MM.1S (cell line): ENCODE measurements at regions not wholly inside any gene's neighbourhood (a gene's known extent, or its start where the extent isn't known, plus 50 kb on each side); places are given as distances from the start of the nearest gene placed in this dataset.

Experiments
- DNase-seq: peaks from one replicate; pipeline ENCODE4 v3.0.0-alpha.2; 2015
- H2AFZ ChIP-seq: fragments of 300-600 bp; sonication (generic); 2 replicates; pipeline ENCODE4 v1.6.0; 2016; ENCODE audit warnings: antibody characterized with exemption, low read length
- H3F3A ChIP-seq: fragments of 300-600 bp; sonication (generic); 2 replicates; pipeline ENCODE4 v1.6.1; 2016; ENCODE audit warnings: mild to moderate bottlenecking, antibody characterized with exemption, low read length, moderate library complexity, mixed read lengths; ENCODE audit not compliant: insufficient read depth
- H3K27ac ChIP-seq: fragments of 300-600 bp; sonication (generic); 2 replicates; pipeline ENCODE4 v1.5.1; 2016; ENCODE audit warnings: mild to moderate bottlenecking, low read length
- H3K27me3 ChIP-seq: fragments of 300-600 bp; sonication (generic); replicated peaks from 2 replicates; pipeline ENCODE4 v1.6.0; 2016; ENCODE audit warnings: low read length; ENCODE audit not compliant: insufficient read depth
- H3K36me3 ChIP-seq: fragments of 300-600 bp; sonication (generic); replicated peaks from 2 replicates; pipeline ENCODE4 v1.6.1; 2016; ENCODE audit warnings: mild to moderate bottlenecking, low read length, mixed read lengths; ENCODE audit not compliant: insufficient read depth
- H3K4me1 ChIP-seq: fragments of 300-600 bp; sonication (generic); 2 replicates; pipeline ENCODE4 v1.6.1; 2016; ENCODE audit warnings: low read length, mixed read lengths
- H3K4me2 ChIP-seq: fragments of 300-600 bp; sonication (generic); 2 replicates; pipeline ENCODE4 v1.6.0; 2016; ENCODE audit warnings: low read depth, low read length
- H3K4me3 ChIP-seq: fragments of 300-600 bp; sonication (generic); 2 replicates; pipeline ENCODE4 v1.5.1; 2016; ENCODE audit warnings: low read length, mixed read lengths
- H3K79me2 ChIP-seq: fragments of 300-600 bp; sonication (generic); 2 replicates; pipeline ENCODE4 v1.6.1; 2016; ENCODE audit warnings: mixed run types, low read length, mixed read lengths
- H3K9ac ChIP-seq: fragments of 300-600 bp; sonication (generic); 2 replicates; pipeline ENCODE4 v1.6.1; 2016; ENCODE audit warnings: low read length, mixed read lengths
- H3K9me2 ChIP-seq: fragments of 300-600 bp; sonication (generic); replicated peaks from 2 replicates; pipeline ENCODE4 v1.6.1; 2016; ENCODE audit warnings: mild to moderate bottlenecking, low read length, mixed read lengths; ENCODE audit not compliant: insufficient read depth
- H3K9me3 ChIP-seq: fragments of 300-600 bp; sonication (generic); replicated peaks from 2 replicates; pipeline ENCODE4 v1.6.1; 2016; ENCODE audit warnings: mild to moderate bottlenecking, low read length, mixed read lengths; ENCODE audit not compliant: insufficient read depth
- H4K20me1 ChIP-seq: fragments of 300-600 bp; sonication (generic); 2 replicates; pipeline ENCODE4 v1.6.1; 2016; ENCODE audit warnings: mild to moderate bottlenecking, low read length, moderate library complexity, mixed read lengths; ENCODE audit not compliant: insufficient read depth
- CTCF ChIP-seq: fragments of 300-600 bp; sonication (generic); IDR thresholded peaks from 2 replicates; pipeline ENCODE4 v1.5.1; 2016; ENCODE audit warnings: antibody characterized with exemption, low read length, mixed read lengths
- EZH2 ChIP-seq: fragments of 300-600 bp; sonication (generic); optimal IDR thresholded peaks from 2 replicates; pipeline ENCODE3; 2017; ENCODE audit warnings: low read depth, mild to moderate bottlenecking, antibody characterized with exemption, low read length, mixed read lengths
- EZH2phosphoT487 ChIP-seq: fragments of 300-600 bp; sonication (generic); IDR thresholded peaks from 2 replicates; pipeline ENCODE4 v1.6.1; 2018; ENCODE audit warnings: antibody characterized with exemption, low read length

- Histone ChIP-seq H3K9me3 (no peaks in the 10 kb centered on the region), H3K4me3 (no peak overlapping the region), H3K4me1 (no peaks in the 10 kb centered on the region), H4K20me1 (no peaks in the 10 kb centered on the region), H3K27ac (no peak overlapping the region), H3K4me2 (no peak overlapping the region), H3K36me3 (no peaks in the 10 kb centered on the region), H2AFZ (no peak overlapping the region), H3K27me3 (no peaks in the 10 kb centered on the region), H3F3A (no peaks in the 10 kb centered on the region), H3K9ac (no peak overlapping the region), H3K79me2 (no peaks in the 10 kb centered on the region), H3K9me2 (no peaks in the 10 kb centered on the region)
- TF ChIP-seq EZH2 (no peak), EZH2phosphoT487 (no peak)
- no peak for DNase-seq
Measured at GRCh38 chr9:73799446-73799845, 647.8 kb downstream of the ANXA1 start.

GRCh38 chr9:73805111-73805510, 653.4 kb downstream of the ANXA1 start:
- no peaks in the 10 kb centered on the region for H3K79me2 ChIP-seq
- H4K20me1 ChIP-seq: no peaks in the 10 kb centered on the region
- H3K4me3 ChIP-seq: no peak overlapping the region

GRCh38 chr9:73805853-73806458, 654.3 kb downstream of the ANXA1 start:
- no peak for DNase-seq
- H3K9ac ChIP-seq: no peak overlapping the region
- no peak for TF ChIP-seq EZH2phosphoT487

More at GRCh38 chr9:73805111-73805510, 653.4 kb downstream of the ANXA1 start:
- H3K27ac ChIP-seq: no peak overlapping the region
- H3K9ac ChIP-seq: no peak overlapping the region
- H2AFZ ChIP-seq: no peak overlapping the region
- no peaks in the 10 kb centered on the region for H3K4me1 ChIP-seq
- no peak overlapping the region for H3K4me2 ChIP-seq
- H3K27me3 ChIP-seq: no peaks in the 10 kb centered on the region
- DNase-seq: no peak
- no peaks in the 10 kb centered on the region for H3F3A ChIP-seq
- no peak for TF ChIP-seq EZH2phosphoT487
- no peak for TF ChIP-seq CTCF
- TF ChIP-seq EZH2: no peak
- H3K36me3 ChIP-seq: no peaks in the 10 kb centered on the region
- H3K9me2 ChIP-seq: no peaks in the 10 kb centered on the region
- H3K9me3 ChIP-seq: no peaks in the 10 kb centered on the region

GRCh38 chr9:73806876-73807275, 655.2 kb downstream of the ANXA1 start:
- no peaks in the 10 kb centered on the region for H3K27me3 ChIP-seq
- H3K9me2 ChIP-seq: no peaks in the 10 kb centered on the region
- no peaks in the 10 kb centered on the region for H3K79me2 ChIP-seq
- no peaks in the 10 kb centered on the region for H4K20me1 ChIP-seq
- no peak for DNase-seq
- no peaks in the 10 kb centered on the region for H3K36me3 ChIP-seq
- H2AFZ ChIP-seq: no peak overlapping the region
- H3K27ac ChIP-seq: no peak overlapping the region
- H3K9me3 ChIP-seq: no peaks in the 10 kb centered on the region
- no peak for TF ChIP-seq CTCF
- TF ChIP-seq EZH2phosphoT487: no peak
- TF ChIP-seq EZH2: no peak
- H3F3A ChIP-seq: no peaks in the 10 kb centered on the region
- H3K9ac ChIP-seq: no peak overlapping the region
- H3K4me3 ChIP-seq: no peak overlapping the region
- H3K4me2 ChIP-seq: no peak overlapping the region
- no peaks in the 10 kb centered on the region for H3K4me1 ChIP-seq

More at GRCh38 chr9:73805853-73806458, 654.3 kb downstream of the ANXA1 start:
- no peaks in the 10 kb centered on the region for H3K36me3 ChIP-seq
- H3K79me2 ChIP-seq: no peaks in the 10 kb centered on the region
- H3K27ac ChIP-seq: no peak overlapping the region
- H3K4me2 ChIP-seq: peak overlapping the region; percentile 3; the same call in 1 of the 2 replicates
- H3K27me3 ChIP-seq: no peaks in the 10 kb centered on the region
- H2AFZ ChIP-seq: no peak overlapping the region
- no peaks in the 10 kb centered on the region for H3K9me2 ChIP-seq
- H4K20me1 ChIP-seq: no peaks in the 10 kb centered on the region
- no peak overlapping the region for H3K4me3 ChIP-seq
- no peaks in the 10 kb centered on the region for H3F3A ChIP-seq
- H3K9me3 ChIP-seq: no peaks in the 10 kb centered on the region
- H3K4me1 ChIP-seq: no peaks in the 10 kb centered on the region
